ENCODE measurements at regions not wholly inside any gene's neighbourhood (a gene's known extent, or its start where the extent isn't known, plus 50 kb on each side); places are given as distances from the start of the nearest gene placed in this dataset.

- no peaks in the 10 kb centered on the region for H3K27me3 Mint-ChIP-seq (ENCODE audit: low read depth in 2 of 2)
- no peak overlapping the region for H3K27ac ChIP-seq (ENCODE audit: low read length)
- H3K4me3 ChIP-seq (ENCODE audit: low read length), result no peak overlapping the region
- WGBS (ENCODE audit: insufficient coverage), result 80% methylated on average over 1 of the region's 2 CpGs
- peaks cover 5 to 10% of the 10 kb centered on the region in 2 donors for H3K9me3 Mint-ChIP-seq
- no peak for TF ChIP-seq CTCF (IDR thresholded peaks at IDR 0.05)
- H3K4me1 Mint-ChIP-seq, result no peaks in the 10 kb centered on the region
- ATAC-seq, result no peak
- intact Hi-C loops (cut with micrococcal nuclease), result no loop called here
- H3K36me3 Mint-ChIP-seq, result no peaks in the 10 kb centered on the region
- no peak overlapping the region for H3K4me3 Mint-ChIP-seq
- H3K4me1 ChIP-seq (ENCODE audit: control insufficient read depth, insufficient read depth, low read length), result no peaks in the 10 kb centered on the region
- H3K27me3 ChIP-seq (ENCODE audit: control insufficient read depth, insufficient read depth, low read length), result no peaks in the 10 kb centered on the region
- no peak for DNase-seq
- no peaks in the 10 kb centered on the region for H3K36me3 ChIP-seq (ENCODE audit: control insufficient read depth, insufficient read depth, low read length)
- H3K9me3 ChIP-seq (ENCODE audit: control insufficient read depth, insufficient read depth, low read length), result no peaks in the 10 kb centered on the region
- H3K27ac Mint-ChIP-seq, result no peak overlapping the region
Measured at GRCh38 chr4:164428561-164428960, 325.4 kb upstream of the SMIM31 start.

- no peak overlapping the region for H3K4me3 ChIP-seq (ENCODE audit: low read length)
- intact Hi-C loops (cut with micrococcal nuclease), result no loop called here
- H3K27me3 ChIP-seq (ENCODE audit: control insufficient read depth, insufficient read depth, low read length), result no peaks in the 10 kb centered on the region
- Mint-ChIP-seq H3K36me3 (no peaks in the 10 kb centered on the region), H3K4me1 (no peaks in the 10 kb centered on the region), H3K4me3 (no peak overlapping the region), H3K9me3 (peaks cover 2 to 6% of the 10 kb centered on the region in 2 donors), H3K27ac (no peak overlapping the region), H3K27me3 (ENCODE audit: low read depth in 2 of 2) (no peaks in the 10 kb centered on the region)
- no peak for DNase-seq
- WGBS (ENCODE audit: insufficient coverage), result 70% methylated on average over 2 of the region's 3 CpGs
- no peak for ATAC-seq
- no peak overlapping the region for H3K27ac ChIP-seq (ENCODE audit: low read length)
- H3K9me3 ChIP-seq (ENCODE audit: control insufficient read depth, insufficient read depth, low read length), result no peaks in the 10 kb centered on the region
- H3K4me1 ChIP-seq (ENCODE audit: control insufficient read depth, insufficient read depth, low read length), result no peaks in the 10 kb centered on the region
- no peak for TF ChIP-seq CTCF (IDR thresholded peaks at IDR 0.05)
- no peaks in the 10 kb centered on the region for H3K36me3 ChIP-seq (ENCODE audit: control insufficient read depth, insufficient read depth, low read length)
Measured at GRCh38 chr4:164438321-164438720, 315.6 kb upstream of the SMIM31 start.

- WGBS (ENCODE audit: insufficient coverage), result 67% methylated on average over 3 of the region's 4 CpGs
- H3K27ac Mint-ChIP-seq, result no peak overlapping the region
- H3K27me3 Mint-ChIP-seq (ENCODE audit: low read depth in 2 of 2), result no peaks in the 10 kb centered on the region
Measured at GRCh38 chr4:164439037-164439436, 314.9 kb upstream of the SMIM31 start.

More at GRCh38 chr4:164439037-164439436, 314.9 kb upstream of the SMIM31 start:
- no peaks in the 10 kb centered on the region for H3K27me3 ChIP-seq (ENCODE audit: control insufficient read depth, insufficient read depth, low read length)
- Mint-ChIP-seq H3K36me3 (no peaks in the 10 kb centered on the region), H3K4me1 (no peaks in the 10 kb centered on the region), H3K4me3 (no peak overlapping the region), H3K9me3 (peaks cover 2 to 5% of the 10 kb centered on the region in 2 donors)
- intact Hi-C loops (cut with micrococcal nuclease), result no loop called here
- no peak for TF ChIP-seq CTCF (IDR thresholded peaks at IDR 0.05)
- no peaks in the 10 kb centered on the region for H3K4me1 ChIP-seq (ENCODE audit: control insufficient read depth, insufficient read depth, low read length)
- DNase-seq (no peak), ATAC-seq (no peak)
- H3K36me3 ChIP-seq (ENCODE audit: control insufficient read depth, insufficient read depth, low read length), result no peaks in the 10 kb centered on the region
- H3K27ac ChIP-seq (ENCODE audit: low read length), result no peak overlapping the region
- H3K9me3 ChIP-seq (ENCODE audit: control insufficient read depth, insufficient read depth, low read length), result no peaks in the 10 kb centered on the region
- H3K4me3 ChIP-seq (ENCODE audit: low read length), result no peak overlapping the region

Data from natural killer cell (primary cell).